ENCODE measurements at regions not wholly inside any gene's neighbourhood (a gene's known extent, or its start where the extent isn't known, plus 50 kb on each side); places are given as distances from the start of the nearest gene placed in this dataset.

GRCh38 chr1:87508247-87508787 lies 179.6 kb downstream of the LMO4 start:
- H3K27me3 Mint-ChIP-seq (ENCODE audit: low read depth): no peaks in the 10 kb centered on the region
- TF ChIP-seq CTCF (IDR thresholded peaks at IDR 0.05; ENCODE audit: unreplicated experiment in 3 of 3): no peak
- no peak overlapping the region for H3K27ac Mint-ChIP-seq
- no peak overlapping the region for H3K4me3 Mint-ChIP-seq
- no peaks in the 10 kb centered on the region for H3K4me1 Mint-ChIP-seq
- no peaks in the 10 kb centered on the region for H3K36me3 Mint-ChIP-seq (ENCODE audit: low read depth)
- no peaks in the 10 kb centered on the region for H3K9me3 Mint-ChIP-seq

GRCh38 chr1:87510540-87510939 lies 181.9 kb downstream of the LMO4 start:
- H3K9me3 Mint-ChIP-seq: no peaks in the 10 kb centered on the region
- no peak overlapping the region for H3K4me3 Mint-ChIP-seq
- H3K36me3 Mint-ChIP-seq (ENCODE audit: low read depth): no peaks in the 10 kb centered on the region
- H3K27me3 Mint-ChIP-seq (ENCODE audit: low read depth): no peaks in the 10 kb centered on the region
- no peak for TF ChIP-seq CTCF (IDR thresholded peaks at IDR 0.05; ENCODE audit: unreplicated experiment in 3 of 3)
- no peak overlapping the region for H3K27ac Mint-ChIP-seq
- no peaks in the 10 kb centered on the region for H3K4me1 Mint-ChIP-seq

GRCh38 chr1:87511449-87511848 lies 182.8 kb downstream of the LMO4 start:
- no peak for TF ChIP-seq CTCF (IDR thresholded peaks at IDR 0.05; ENCODE audit: unreplicated experiment in 3 of 3)
- Mint-ChIP-seq H3K36me3 (ENCODE audit: low read depth) (no peaks in the 10 kb centered on the region), H3K27ac (no peak overlapping the region)

GRCh38 chr1:87512431-87512830 lies 183.8 kb downstream of the LMO4 start:
- Mint-ChIP-seq H3K4me1 (no peaks in the 10 kb centered on the region), H3K27ac (no peak overlapping the region), H3K4me3 (no peak overlapping the region), H3K27me3 (ENCODE audit: low read depth) (no peaks in the 10 kb centered on the region), H3K9me3 (no peaks in the 10 kb centered on the region), H3K36me3 (ENCODE audit: low read depth) (no peaks in the 10 kb centered on the region)
- TF ChIP-seq CTCF (IDR thresholded peaks at IDR 0.05; ENCODE audit: unreplicated experiment in 3 of 3): no peak

More at GRCh38 chr1:87511449-87511848, 182.8 kb downstream of the LMO4 start:
- Mint-ChIP-seq H3K27me3 (ENCODE audit: low read depth) (no peaks in the 10 kb centered on the region), H3K4me1 (no peaks in the 10 kb centered on the region), H3K4me3 (no peak overlapping the region), H3K9me3 (no peaks in the 10 kb centered on the region)

- Mint-ChIP-seq H3K9me3 (no peaks in the 10 kb centered on the region), H3K27me3 (ENCODE audit: low read depth) (no peaks in the 10 kb centered on the region), H3K4me3 (no peak overlapping the region), H3K4me1 (peaks cover 7% of the 10 kb centered on the region), H3K36me3 (ENCODE audit: low read depth) (no peaks in the 10 kb centered on the region), H3K27ac (no peak overlapping the region)
- TF ChIP-seq CTCF (IDR thresholded peaks at IDR 0.05; ENCODE audit: unreplicated experiment in 3 of 3): no peak
These were observed 184.6 kb downstream of the LMO4 start for GRCh38 chr1:87513255-87513654.

GRCh38 chr1:87513966-87514660 lies 185.4 kb downstream of the LMO4 start:
- Mint-ChIP-seq H3K4me3 (no peak overlapping the region), H3K27ac (no peak overlapping the region)

More at GRCh38 chr1:87513966-87514660, 185.4 kb downstream of the LMO4 start:
- Mint-ChIP-seq H3K4me1 (peaks cover 14% of the 10 kb centered on the region), H3K27me3 (ENCODE audit: low read depth) (no peaks in the 10 kb centered on the region), H3K36me3 (ENCODE audit: low read depth) (no peaks in the 10 kb centered on the region), H3K9me3 (no peaks in the 10 kb centered on the region)
- no peak for TF ChIP-seq CTCF (IDR thresholded peaks at IDR 0.05; ENCODE audit: unreplicated experiment in 3 of 3)

Data from nephron (organoid).